Activated CD8-positive, alpha-beta memory T cell treated with anti-CD3 and anti-CD28 coated beads, Interleukin-2, amount 10 ng/mL, durations not matched to agents 7 days and 5 days (primary cell): ENCODE measurements at regions not wholly inside any gene's neighbourhood (a gene's known extent, or its start where the extent isn't known, plus 50 kb on each side); places are given as distances from the start of the nearest gene placed in this dataset.
A peak's percentile ranks its signal among the peaks of the same experiment; 100 is the strongest.

Experiments used
- ATAC-seq: fragments of 150-1000 bp; cut with Tn5 transposase; one replicate; pipeline ENCODE4 v1.10.0; 2021; ENCODE audit warnings: moderate library complexity
- CTCF ChIA-PET: fragments of 350-600 bp; sonication (Branson Sonifier 250); formaldehyde crosslinking; loops from one replicate; lab custom pipeline; 2021; ENCODE audit warnings: antibody characterized with exemption; lab: Charles Lee
- DNase-seq: peaks from one replicate; pipeline ENCODE4 v3.0.0-alpha.2; 2020
- H3K27ac Mint-ChIP-seq: one replicate; pipeline ENCODE4 v1.8.0; 2021; ENCODE audit warnings: mild to moderate bottlenecking, mixed read lengths
- H3K27me3 Mint-ChIP-seq: one replicate; pipeline ENCODE4 v1.8.0; 2021; ENCODE audit warnings: mixed read lengths
- H3K36me3 Mint-ChIP-seq: one replicate; pipeline ENCODE4 v1.8.0; 2021; ENCODE audit warnings: mild to moderate bottlenecking, mixed read lengths
- H3K4me1 Mint-ChIP-seq: one replicate; pipeline ENCODE4 v1.8.0; 2021; ENCODE audit warnings: mixed read lengths
- H3K4me3 Mint-ChIP-seq: one replicate; pipeline ENCODE4 v1.8.0; 2021; ENCODE audit warnings: mild to moderate bottlenecking, moderate library complexity, mixed read lengths
- H3K9me3 Mint-ChIP-seq: one replicate; pipeline ENCODE4 v1.8.0; 2022; ENCODE audit warnings: low read depth, mixed read lengths

- CTCF ChIA-PET: no interaction called here
- Mint-ChIP-seq H3K4me1 (peaks cover 10% of the 10 kb centered on the region), H3K9me3 (no peaks in the 10 kb centered on the region), H3K27ac (no peak overlapping the region), H3K36me3 (no peaks in the 10 kb centered on the region), H3K27me3 (peaks cover 3% of the 10 kb centered on the region), H3K4me3 (no peak overlapping the region)
- DNase-seq (no peak), ATAC-seq (no peak)
Observed at GRCh38 chr14:97416550-97416949, 619.4 kb downstream of the VRK1 start.

- Mint-ChIP-seq H3K36me3 (no peaks in the 10 kb centered on the region), H3K4me1 (peaks cover 10% of the 10 kb centered on the region), H3K27me3 (peaks cover 3% of the 10 kb centered on the region), H3K9me3 (no peaks in the 10 kb centered on the region), H3K27ac (no peak overlapping the region), H3K4me3 (no peak overlapping the region)
- no peak for ATAC-seq
- no peak for DNase-seq
- CTCF ChIA-PET: interaction anchor here (0.6 kb wide), 1 partner anchor 9 kb away, joined by 3 read pairs; no protein-coding TSS in a partner anchor
Observed at GRCh38 chr14:97417331-97417730, 620.1 kb downstream of the VRK1 start.

GRCh38 chr14:97420211-97420610, 623.0 kb downstream of the VRK1 start:
- H3K4me1 Mint-ChIP-seq: peaks cover 10% of the 10 kb centered on the region
- no peak for DNase-seq
- ATAC-seq: no peak
- no peaks in the 10 kb centered on the region for H3K9me3 Mint-ChIP-seq
- H3K27me3 Mint-ChIP-seq: no peaks in the 10 kb centered on the region
- H3K36me3 Mint-ChIP-seq: no peaks in the 10 kb centered on the region
- CTCF ChIA-PET: interaction anchor here (1.5 kb wide), 1 partner anchor 15 kb away, joined by 3 read pairs; no protein-coding TSS in a partner anchor
- H3K27ac Mint-ChIP-seq: no peak overlapping the region
- H3K4me3 Mint-ChIP-seq: no peak overlapping the region

GRCh38 chr14:97426776-97427175, 629.6 kb downstream of the VRK1 start:
- ATAC-seq: no peak
- no peak for DNase-seq
- Mint-ChIP-seq H3K36me3 (no peaks in the 10 kb centered on the region), H3K9me3 (no peaks in the 10 kb centered on the region), H3K4me3 (no peak overlapping the region), H3K27ac (no peak overlapping the region), H3K27me3 (no peaks in the 10 kb centered on the region), H3K4me1 (no peaks in the 10 kb centered on the region)
- CTCF ChIA-PET: no interaction called here

GRCh38 chr14:97428808-97429440, 631.7 kb downstream of the VRK1 start:
- ATAC-seq (no peak), DNase-seq (no peak)
- Mint-ChIP-seq H3K4me1 (peaks cover 10% of the 10 kb centered on the region), H3K9me3 (no peaks in the 10 kb centered on the region), H3K36me3 (peaks cover 1% of the 10 kb centered on the region), H3K4me3 (no peak overlapping the region), H3K27ac (no peak overlapping the region), H3K27me3 (no peaks in the 10 kb centered on the region)
- CTCF ChIA-PET: interaction anchor here (0.6 kb wide), 1 partner anchor 688 kb away, joined by 4 read pairs; no protein-coding TSS in a partner anchor

- Mint-ChIP-seq H3K4me3 (no peak overlapping the region), H3K27me3 (no peaks in the 10 kb centered on the region), H3K4me1 (peaks cover 10% of the 10 kb centered on the region), H3K27ac (peak overlapping the region; percentile 30), H3K36me3 (peaks cover 3% of the 10 kb centered on the region), H3K9me3 (peaks cover 2% of the 10 kb centered on the region)
- CTCF ChIA-PET: no interaction called here
- peak; percentile 75 for ATAC-seq
- peak; percentile 59 for DNase-seq
Observed at GRCh38 chr14:97432586-97432985, 635.4 kb downstream of the VRK1 start.

- ATAC-seq (peak; percentile 48), DNase-seq (no peak)
- H3K4me3 Mint-ChIP-seq: no peak overlapping the region
- H3K9me3 Mint-ChIP-seq: peaks cover 5% of the 10 kb centered on the region
- H3K27me3 Mint-ChIP-seq: peaks cover 6% of the 10 kb centered on the region
- CTCF ChIA-PET: interaction anchor here (1.2 kb wide), 1 partner anchor 14 kb away, joined by 3 read pairs; no protein-coding TSS in a partner anchor
- peaks cover 8% of the 10 kb centered on the region for H3K36me3 Mint-ChIP-seq
- peaks cover 32% of the 10 kb centered on the region for H3K4me1 Mint-ChIP-seq
- H3K27ac Mint-ChIP-seq: peak overlapping the region; percentile 90
Observed at GRCh38 chr14:97441740-97442362, 644.7 kb downstream of the VRK1 start.

GRCh38 chr14:97442363-97442762, 645.2 kb downstream of the VRK1 start:
- Mint-ChIP-seq H3K9me3 (peaks cover 4% of the 10 kb centered on the region), H3K4me1 (peaks cover 32% of the 10 kb centered on the region), H3K27ac (peak overlapping the region; percentile 90), H3K36me3 (peaks cover 7% of the 10 kb centered on the region), H3K27me3 (peaks cover 6% of the 10 kb centered on the region), H3K4me3 (no peak overlapping the region)
- ATAC-seq: peak; percentile 68
- CTCF ChIA-PET: no interaction called here
- peak; percentile 55 for DNase-seq

- Mint-ChIP-seq H3K36me3 (peaks cover 1% of the 10 kb centered on the region), H3K4me3 (no peak overlapping the region), H3K27me3 (no peaks in the 10 kb centered on the region), H3K9me3 (peaks cover 2% of the 10 kb centered on the region), H3K4me1 (peaks cover 32% of the 10 kb centered on the region), H3K27ac (peak overlapping the region; percentile 18)
- ATAC-seq (no peak), DNase-seq (no peak)
- CTCF ChIA-PET: interaction anchor here (0.7 to 1.4 kb wide), 2 partner anchors 15 to 143 kb away, joined by 3 read pairs; no protein-coding TSS in a partner anchor
Observed at GRCh38 chr14:97443412-97443811, 646.2 kb downstream of the VRK1 start.

GRCh38 chr14:97444248-97444647, 647.1 kb downstream of the VRK1 start:
- ATAC-seq: no peak
- CTCF ChIA-PET: interaction anchor here (1.4 kb wide), 1 partner anchor 14 kb away, joined by 3 read pairs; no protein-coding TSS in a partner anchor
- no peak for DNase-seq
- Mint-ChIP-seq H3K27ac (no peak overlapping the region), H3K9me3 (peaks cover 2% of the 10 kb centered on the region), H3K4me1 (peaks cover 32% of the 10 kb centered on the region), H3K4me3 (no peak overlapping the region), H3K27me3 (no peaks in the 10 kb centered on the region), H3K36me3 (peaks cover 1% of the 10 kb centered on the region)

GRCh38 chr14:97445367-97445766, 648.2 kb downstream of the VRK1 start:
- H3K27ac Mint-ChIP-seq: no peak overlapping the region
- CTCF ChIA-PET: no interaction called here

GRCh38 chr14:97446087-97446486, 648.9 kb downstream of the VRK1 start:
- peaks cover 1% of the 10 kb centered on the region for H3K36me3 Mint-ChIP-seq
- H3K4me1 Mint-ChIP-seq: peaks cover 30% of the 10 kb centered on the region
- DNase-seq: no peak
- CTCF ChIA-PET: no interaction called here
- H3K27ac Mint-ChIP-seq: no peak overlapping the region
- no peak for ATAC-seq
- H3K4me3 Mint-ChIP-seq: no peak overlapping the region
- H3K9me3 Mint-ChIP-seq: peaks cover 2% of the 10 kb centered on the region
- H3K27me3 Mint-ChIP-seq: no peaks in the 10 kb centered on the region

More at GRCh38 chr14:97445367-97445766, 648.2 kb downstream of the VRK1 start:
- DNase-seq (no peak), ATAC-seq (no peak)
- Mint-ChIP-seq H3K4me3 (no peak overlapping the region), H3K9me3 (peaks cover 2% of the 10 kb centered on the region), H3K27me3 (no peaks in the 10 kb centered on the region), H3K4me1 (peaks cover 32% of the 10 kb centered on the region), H3K36me3 (peaks cover 1% of the 10 kb centered on the region)

GRCh38 chr14:97452314-97452713, 655.1 kb downstream of the VRK1 start:
- H3K27me3 Mint-ChIP-seq: no peaks in the 10 kb centered on the region
- no peak overlapping the region for H3K27ac Mint-ChIP-seq
- H3K36me3 Mint-ChIP-seq: peaks cover 22% of the 10 kb centered on the region
- DNase-seq (no peak), ATAC-seq (no peak)
- no peak overlapping the region for H3K4me3 Mint-ChIP-seq
- peaks cover 37% of the 10 kb centered on the region for H3K4me1 Mint-ChIP-seq
- CTCF ChIA-PET: no interaction called here
- peaks cover 2% of the 10 kb centered on the region for H3K9me3 Mint-ChIP-seq

- H3K36me3 Mint-ChIP-seq: peaks cover 22% of the 10 kb centered on the region
- peaks cover 53% of the 10 kb centered on the region for H3K4me1 Mint-ChIP-seq
- H3K27me3 Mint-ChIP-seq: no peaks in the 10 kb centered on the region
- ATAC-seq: no peak
- DNase-seq: no peak
- H3K4me3 Mint-ChIP-seq: no peak overlapping the region
- no peak overlapping the region for H3K27ac Mint-ChIP-seq
- H3K9me3 Mint-ChIP-seq: peaks cover 2% of the 10 kb centered on the region
- CTCF ChIA-PET: no interaction called here
Observed at GRCh38 chr14:97453991-97454390, 656.8 kb downstream of the VRK1 start.
